ENCODE measurements at regions not wholly inside any gene's neighbourhood (a gene's known extent, or its start where the extent isn't known, plus 50 kb on each side); places are given as distances from the start of the nearest gene placed in this dataset.

GRCh38 chr1:190658907-190659306 lies 181.2 kb upstream of the BRINP3 start:
- TF ChIP-seq SUZ12 (IDR thresholded peaks at IDR 0.05; ENCODE audit: extremely low read depth, insufficient read depth, insufficient read length) (no peak), ZNF274 (IDR thresholded peaks at IDR 0.05; ENCODE audit: low read depth, low read length) (no peak)

Data from NT2/D1 (cell line).